ENCODE measurements at regions not wholly inside any gene's neighbourhood (a gene's known extent, or its start where the extent isn't known, plus 50 kb on each side); places are given as distances from the start of the nearest gene placed in this dataset.

DNA sequence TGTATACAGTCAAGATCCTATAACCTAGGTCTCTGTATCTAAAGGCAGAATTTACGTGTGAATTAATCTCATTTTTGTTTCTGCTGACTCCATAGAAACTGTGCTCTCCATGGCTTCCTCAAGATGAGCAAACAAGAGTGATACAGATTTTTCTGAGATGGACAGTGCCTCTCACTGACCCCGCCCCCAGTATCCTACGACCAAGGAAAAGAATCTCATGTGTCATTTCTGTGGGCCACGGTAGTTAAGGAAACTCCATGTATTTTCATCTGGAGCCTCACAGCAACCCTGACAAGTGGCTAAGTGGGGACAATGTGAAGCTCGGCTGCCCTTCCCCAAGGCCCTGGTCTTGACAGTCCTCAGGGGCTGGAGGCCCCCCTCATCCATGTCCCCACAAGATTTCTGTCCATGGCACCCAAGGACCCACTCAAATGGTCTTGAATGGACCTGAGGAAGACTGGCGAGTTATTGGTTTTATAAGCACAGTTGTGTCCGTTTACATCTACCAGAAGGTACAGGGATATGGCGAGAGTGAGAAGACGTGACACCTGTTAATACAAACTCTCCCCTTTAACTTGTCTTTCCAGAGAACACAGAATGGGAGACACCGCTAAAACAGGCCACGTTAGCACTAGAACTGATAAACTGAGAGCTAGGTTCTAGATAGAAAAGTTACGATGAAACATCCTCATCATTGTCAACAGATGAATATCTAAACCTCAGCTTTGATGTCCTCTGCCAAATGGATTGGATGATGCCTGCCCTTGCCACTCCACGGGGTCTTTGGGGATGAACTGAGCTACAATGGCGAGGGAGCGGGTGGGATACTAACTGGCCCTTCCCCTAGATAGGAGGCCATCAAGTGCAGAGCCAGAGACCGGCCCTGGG lies 108.4 kb upstream of the EGLN3 start:
- Mint-ChIP-seq H3K27me3 (ENCODE audit: low read depth) (peaks cover 26% of the 10 kb centered on the region), H3K4me3 (peak overlapping the region; percentile 63), H3K9me3 (no peaks in the 10 kb centered on the region), H3K27ac (no peak overlapping the region), H3K4me1 (peaks cover 15% of the 10 kb centered on the region), H3K36me3 (no peaks in the 10 kb centered on the region)
- ATAC-seq (no peak), DNase-seq (ENCODE audit: low spot score) (no peak)
- ChIA-PET CTCF (interaction anchor here (0.6 to 2.7 kb wide), 8 partner anchors 18 to 272 kb away, joined by 3 to 17 read pairs (median 4); no protein-coding TSS in a partner anchor), POLR2A (interaction anchor here (0.6 to 1.8 kb wide), 3 partner anchors 39 to 100 kb away, joined by 3 to 6 read pairs (median 4); no protein-coding TSS in a partner anchor)
- TF ChIP-seq GTF2I (CRISPR knock-in tag; conservative IDR thresholded peaks at IDR 0.05) (no peak), NFYB (CRISPR knock-in tag; conservative IDR thresholded peaks at IDR 0.05; ENCODE audit: low read depth) (no peak), SMAD4 (CRISPR knock-in tag; IDR thresholded peaks at IDR 0.05) (no peak), ZNF423 (CRISPR knock-in tag; IDR thresholded peaks at IDR 0.05) (no peak), TP53 (CRISPR knock-in tag; IDR thresholded peaks at IDR 0.05) (no peak), FOXP1 (CRISPR knock-in tag; IDR thresholded peaks at IDR 0.05; ENCODE audit: borderline replicate concordance) (no peak)
- TF ChIP-seq, protein P1, sequence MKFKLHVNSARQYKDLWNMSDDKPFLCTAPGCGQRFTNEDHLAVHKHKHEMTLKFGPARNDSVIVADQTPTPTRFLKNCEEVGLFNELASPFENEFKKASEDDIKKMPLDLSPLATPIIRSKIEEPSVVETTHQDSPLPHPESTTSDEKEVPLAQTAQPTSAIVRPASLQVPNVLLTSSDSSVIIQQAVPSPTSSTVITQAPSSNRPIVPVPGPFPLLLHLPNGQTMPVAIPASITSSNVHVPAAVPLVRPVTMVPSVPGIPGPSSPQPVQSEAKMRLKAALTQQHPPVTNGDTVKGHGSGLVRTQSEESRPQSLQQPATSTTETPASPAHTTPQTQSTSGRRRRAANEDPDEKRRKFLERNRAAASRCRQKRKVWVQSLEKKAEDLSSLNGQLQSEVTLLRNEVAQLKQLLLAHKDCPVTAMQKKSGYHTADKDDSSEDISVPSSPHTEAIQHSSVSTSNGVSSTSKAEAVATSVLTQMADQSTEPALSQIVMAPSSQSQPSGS (CRISPR knock-in tag; IDR thresholded peaks at IDR 0.05; ENCODE audit: borderline replicate concordance, low read depth), result no peak

DNA sequence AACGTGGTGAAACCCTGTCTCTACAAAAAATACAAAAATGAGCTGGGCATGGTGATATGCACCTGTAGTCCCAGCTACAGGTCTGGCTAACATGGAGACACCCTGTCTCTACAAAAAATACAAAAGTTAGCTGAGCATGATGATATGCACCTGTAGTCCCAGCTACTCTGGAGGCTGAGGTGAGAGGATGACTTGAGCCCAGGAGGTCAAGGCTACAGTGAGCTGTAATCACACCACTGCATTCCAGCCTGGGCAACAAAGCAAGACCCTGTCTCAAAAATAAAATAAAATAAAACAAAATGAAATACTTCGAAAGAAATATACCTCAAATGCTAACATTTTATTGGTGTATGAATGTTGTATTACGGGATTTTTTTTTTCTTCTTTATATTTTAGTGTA lies 107.6 kb upstream of the EGLN3 start:
- CTCF ChIA-PET, result interaction anchor here (2.7 kb wide), 1 partner anchor 39 kb away, joined by 17 read pairs; no protein-coding TSS in a partner anchor

DNA sequence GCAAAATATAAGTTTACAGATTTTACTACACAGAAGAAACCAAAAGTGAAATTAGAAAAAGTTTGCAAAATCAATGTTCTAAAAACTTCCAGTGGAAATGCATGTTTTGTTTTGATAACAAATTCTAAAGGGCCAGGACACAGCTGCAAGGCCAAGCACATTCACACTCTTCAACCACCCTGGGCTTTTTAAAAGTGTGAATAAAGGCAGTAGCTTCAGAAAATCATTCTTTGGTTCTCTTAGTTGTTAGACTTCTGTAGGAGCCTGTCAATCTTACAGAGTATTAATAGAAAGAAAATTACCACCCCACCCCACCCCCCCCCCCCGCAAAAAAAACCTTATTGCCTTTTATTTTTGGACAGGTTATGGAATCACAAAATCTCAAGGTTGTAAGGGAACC lies 105.2 kb upstream of the EGLN3 start:
- H3K36me3 Mint-ChIP-seq, result no peaks in the 10 kb centered on the region
- POLR2A ChIA-PET, result no interaction called here
- CTCF ChIA-PET, result no interaction called here

More for the DNA sequence above, 107.6 kb upstream of the EGLN3 start:
- no peak overlapping the region for H3K27ac Mint-ChIP-seq
- no peak for DNase-seq (ENCODE audit: low spot score)
- peaks cover 19% of the 10 kb centered on the region for H3K4me1 Mint-ChIP-seq
- POLR2A ChIA-PET, result interaction anchor here (0.6 kb wide), 1 partner anchor 25 kb away, joined by 3 read pairs; no protein-coding TSS in a partner anchor
- H3K9me3 Mint-ChIP-seq, result no peaks in the 10 kb centered on the region
- TF ChIP-seq, protein P2, sequence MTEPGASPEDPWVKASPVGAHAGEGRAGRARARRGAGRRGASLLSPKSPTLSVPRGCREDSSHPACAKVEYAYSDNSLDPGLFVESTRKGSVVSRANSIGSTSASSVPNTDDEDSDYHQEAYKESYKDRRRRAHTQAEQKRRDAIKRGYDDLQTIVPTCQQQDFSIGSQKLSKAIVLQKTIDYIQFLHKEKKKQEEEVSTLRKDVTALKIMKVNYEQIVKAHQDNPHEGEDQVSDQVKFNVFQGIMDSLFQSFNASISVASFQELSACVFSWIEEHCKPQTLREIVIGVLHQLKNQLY (CRISPR knock-in tag; IDR thresholded peaks at IDR 0.05), result no peak
- TF ChIP-seq, protein P3, sequence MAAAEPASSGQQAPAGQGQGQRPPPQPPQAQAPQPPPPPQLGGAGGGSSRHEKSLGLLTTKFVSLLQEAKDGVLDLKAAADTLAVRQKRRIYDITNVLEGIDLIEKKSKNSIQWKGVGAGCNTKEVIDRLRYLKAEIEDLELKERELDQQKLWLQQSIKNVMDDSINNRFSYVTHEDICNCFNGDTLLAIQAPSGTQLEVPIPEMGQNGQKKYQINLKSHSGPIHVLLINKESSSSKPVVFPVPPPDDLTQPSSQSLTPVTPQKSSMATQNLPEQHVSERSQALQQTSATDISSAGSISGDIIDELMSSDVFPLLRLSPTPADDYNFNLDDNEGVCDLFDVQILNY (CRISPR knock-in tag; IDR thresholded peaks at IDR 0.05), result no peak
- no peak overlapping the region for H3K4me3 Mint-ChIP-seq
- ATAC-seq, result no peak
- no peaks in the 10 kb centered on the region for H3K36me3 Mint-ChIP-seq
- peaks cover 26% of the 10 kb centered on the region for H3K27me3 Mint-ChIP-seq (ENCODE audit: low read depth)

More for the DNA sequence above, 105.2 kb upstream of the EGLN3 start:
- TF ChIP-seq JUN (CRISPR knock-in tag; IDR thresholded peaks at IDR 0.05), result no peak
- no peak for TF ChIP-seq SP1 (CRISPR knock-in tag; conservative IDR thresholded peaks at IDR 0.05)
- TF ChIP-seq, protein P4, sequence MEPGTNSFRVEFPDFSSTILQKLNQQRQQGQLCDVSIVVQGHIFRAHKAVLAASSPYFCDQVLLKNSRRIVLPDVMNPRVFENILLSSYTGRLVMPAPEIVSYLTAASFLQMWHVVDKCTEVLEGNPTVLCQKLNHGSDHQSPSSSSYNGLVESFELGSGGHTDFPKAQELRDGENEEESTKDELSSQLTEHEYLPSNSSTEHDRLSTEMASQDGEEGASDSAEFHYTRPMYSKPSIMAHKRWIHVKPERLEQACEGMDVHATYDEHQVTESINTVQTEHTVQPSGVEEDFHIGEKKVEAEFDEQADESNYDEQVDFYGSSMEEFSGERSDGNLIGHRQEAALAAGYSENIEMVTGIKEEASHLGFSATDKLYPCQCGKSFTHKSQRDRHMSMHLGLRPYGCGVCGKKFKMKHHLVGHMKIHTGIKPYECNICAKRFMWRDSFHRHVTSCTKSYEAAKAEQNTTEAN (CRISPR knock-in tag; IDR thresholded peaks at IDR 0.05), result no peak
- TF ChIP-seq NR1H2 (CRISPR knock-in tag; IDR thresholded peaks at IDR 0.05), result no peak
- no peak for TF ChIP-seq TEAD1 (CRISPR knock-in tag; IDR thresholded peaks at IDR 0.05)
- no peak for TF ChIP-seq IRF2 (CRISPR knock-in tag; IDR thresholded peaks at IDR 0.05; ENCODE audit: borderline replicate concordance, low read depth)
- no peak for TF ChIP-seq FOXP1 (CRISPR knock-in tag; IDR thresholded peaks at IDR 0.05; ENCODE audit: borderline replicate concordance)
- no peak for TF ChIP-seq TP53 (CRISPR knock-in tag; IDR thresholded peaks at IDR 0.05)
- TF ChIP-seq CREB1 (CRISPR knock-in tag; IDR thresholded peaks at IDR 0.05), result no peak
- no peak for TF ChIP-seq FOXJ3 (CRISPR knock-in tag; IDR thresholded peaks at IDR 0.05; ENCODE audit: borderline replicate concordance)
- TF ChIP-seq ZBTB21 (CRISPR knock-in tag; IDR thresholded peaks at IDR 0.05; ENCODE audit: borderline replicate concordance), result no peak
- no peak for TF ChIP-seq JAZF1 (CRISPR knock-in tag; IDR thresholded peaks at IDR 0.05)
- TF ChIP-seq, protein P5, sequence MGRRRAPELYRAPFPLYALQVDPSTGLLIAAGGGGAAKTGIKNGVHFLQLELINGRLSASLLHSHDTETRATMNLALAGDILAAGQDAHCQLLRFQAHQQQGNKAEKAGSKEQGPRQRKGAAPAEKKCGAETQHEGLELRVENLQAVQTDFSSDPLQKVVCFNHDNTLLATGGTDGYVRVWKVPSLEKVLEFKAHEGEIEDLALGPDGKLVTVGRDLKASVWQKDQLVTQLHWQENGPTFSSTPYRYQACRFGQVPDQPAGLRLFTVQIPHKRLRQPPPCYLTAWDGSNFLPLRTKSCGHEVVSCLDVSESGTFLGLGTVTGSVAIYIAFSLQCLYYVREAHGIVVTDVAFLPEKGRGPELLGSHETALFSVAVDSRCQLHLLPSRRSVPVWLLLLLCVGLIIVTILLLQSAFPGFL (CRISPR knock-in tag; IDR thresholded peaks at IDR 0.05; ENCODE audit: borderline replicate concordance), result no peak
- TF ChIP-seq, protein P6, sequence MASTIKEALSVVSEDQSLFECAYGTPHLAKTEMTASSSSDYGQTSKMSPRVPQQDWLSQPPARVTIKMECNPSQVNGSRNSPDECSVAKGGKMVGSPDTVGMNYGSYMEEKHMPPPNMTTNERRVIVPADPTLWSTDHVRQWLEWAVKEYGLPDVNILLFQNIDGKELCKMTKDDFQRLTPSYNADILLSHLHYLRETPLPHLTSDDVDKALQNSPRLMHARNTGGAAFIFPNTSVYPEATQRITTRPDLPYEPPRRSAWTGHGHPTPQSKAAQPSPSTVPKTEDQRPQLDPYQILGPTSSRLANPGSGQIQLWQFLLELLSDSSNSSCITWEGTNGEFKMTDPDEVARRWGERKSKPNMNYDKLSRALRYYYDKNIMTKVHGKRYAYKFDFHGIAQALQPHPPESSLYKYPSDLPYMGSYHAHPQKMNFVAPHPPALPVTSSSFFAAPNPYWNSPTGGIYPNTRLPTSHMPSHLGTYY (CRISPR knock-in tag; IDR thresholded peaks at IDR 0.05), result no peak
- TF ChIP-seq CREM (CRISPR knock-in tag; IDR thresholded peaks at IDR 0.05), result no peak
- no peak for TF ChIP-seq NR3C1 (CRISPR knock-in tag; conservative IDR thresholded peaks at IDR 0.05; ENCODE audit: low read depth)
- H3K9me3 Mint-ChIP-seq, result 0 out of 2 replicates have a peak, but pooled peaks cover under 1% of the 10 kb centered on the region
- H3K4me3 Mint-ChIP-seq, result no peak overlapping the region
- no peak overlapping the region for H3K27ac Mint-ChIP-seq
- H3K27me3 Mint-ChIP-seq (ENCODE audit: low read depth), result peaks cover 20% of the 10 kb centered on the region
- ATAC-seq, result no peak
- no peak for DNase-seq (ENCODE audit: low spot score)
- peaks cover 17% of the 10 kb centered on the region for H3K4me1 Mint-ChIP-seq
